ENCODE measurements at regions not wholly inside any gene's neighbourhood (a gene's known extent, or its start where the extent isn't known, plus 50 kb on each side); places are given as distances from the start of the nearest gene placed in this dataset.

DNA sequence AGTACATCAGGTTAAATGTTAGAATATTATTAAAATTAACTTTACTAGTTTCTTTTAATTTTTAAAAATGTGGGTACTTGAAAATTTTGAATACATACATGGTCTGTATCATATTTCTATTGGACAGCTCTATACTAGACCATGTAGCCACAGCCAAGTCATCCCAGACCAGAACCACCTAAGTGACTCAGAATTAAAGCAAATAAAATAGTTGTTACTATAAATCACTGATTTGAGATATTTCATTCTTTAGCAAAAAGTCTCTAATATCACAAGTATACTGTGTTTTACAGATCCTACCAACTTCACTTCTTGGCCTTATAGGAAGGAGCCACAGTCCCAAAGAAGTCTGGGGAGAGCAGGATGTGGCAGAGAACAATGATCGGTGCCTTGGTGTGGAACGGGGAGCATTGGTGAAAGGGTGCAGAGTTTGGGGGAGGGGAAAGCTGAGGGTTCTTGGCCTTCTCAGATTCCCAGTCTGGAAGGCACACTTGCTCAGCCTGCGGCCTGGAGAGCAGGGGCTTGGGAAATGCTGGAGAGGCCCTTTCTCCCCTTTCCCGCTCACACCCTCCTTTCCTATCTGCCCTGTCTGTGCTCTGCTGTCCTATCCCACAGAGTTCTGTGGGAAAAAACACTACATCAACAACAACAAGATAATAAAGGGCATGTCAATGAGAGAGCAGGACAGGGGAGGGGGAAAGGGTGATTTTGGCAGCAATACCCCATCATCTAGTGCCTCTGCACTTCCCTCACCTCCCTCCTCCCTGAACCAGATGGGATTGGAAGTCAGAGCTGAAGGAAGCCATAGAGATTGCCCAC lies 122.1 kb downstream of the NGF start:
- Histone ChIP-seq H3K4me1 (ENCODE audit: insufficient read depth, low read length) (no peaks in the 10 kb centered on the region), H3K9me3 (ENCODE audit: control insufficient read depth, insufficient read depth, low read length) (no peaks in the 10 kb centered on the region), H3K9ac (ENCODE audit: low read depth, low read length) (no peak overlapping the region), H3K36me3 (ENCODE audit: insufficient read depth, low read length) (no peaks in the 10 kb centered on the region)

DNA sequence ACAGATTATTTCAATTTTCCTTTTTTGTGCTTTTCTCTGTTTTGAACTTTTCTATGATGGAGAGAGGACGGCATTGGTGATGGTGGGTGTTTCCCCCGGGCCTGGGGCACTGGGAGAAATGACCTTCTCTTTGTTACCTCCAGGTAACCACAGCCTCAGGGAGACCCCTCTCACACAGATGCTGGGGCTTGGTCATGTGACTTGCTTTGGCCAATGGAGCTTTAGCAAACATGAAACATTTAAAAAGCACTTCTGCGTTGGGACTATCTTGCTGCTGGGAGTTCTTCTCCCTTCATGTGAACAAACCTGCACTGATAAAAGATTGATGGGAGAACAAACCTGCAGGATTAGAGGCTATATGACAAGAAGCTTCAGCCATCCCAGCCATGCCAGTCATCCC lies 122.9 kb downstream of the NGF start:
- H3K4me1 ChIP-seq (ENCODE audit: insufficient read depth, low read length): no peaks in the 10 kb centered on the region
- no peak overlapping the region for H3K9ac ChIP-seq (ENCODE audit: low read depth, low read length)
- H3K36me3 ChIP-seq (ENCODE audit: insufficient read depth, low read length): no peaks in the 10 kb centered on the region
- no peaks in the 10 kb centered on the region for H3K9me3 ChIP-seq (ENCODE audit: control insufficient read depth, insufficient read depth, low read length)

DNA sequence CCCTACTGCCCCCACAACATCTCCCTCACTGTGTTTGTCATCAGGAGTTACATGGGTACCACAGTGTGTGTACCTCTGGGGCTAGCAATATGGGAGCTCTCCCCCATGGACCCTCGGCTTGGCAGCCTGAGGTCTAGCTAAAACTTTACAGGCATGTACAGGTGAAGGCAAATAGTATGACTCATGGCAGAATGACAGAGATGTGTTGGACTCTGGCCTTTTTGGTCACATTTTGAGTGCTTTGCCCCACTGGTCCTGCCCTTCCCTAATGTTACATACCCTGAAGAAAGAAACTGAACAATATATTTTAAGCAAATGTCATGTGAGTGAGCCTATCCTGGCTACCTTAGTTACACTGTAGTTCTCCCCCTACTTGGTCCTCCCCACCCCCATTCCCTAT lies 124.0 kb downstream of the NGF start:
- H3K36me3 ChIP-seq (ENCODE audit: insufficient read depth, low read length): no peaks in the 10 kb centered on the region
- H3K9ac ChIP-seq (ENCODE audit: low read depth, low read length): no peak overlapping the region
- H3K9me3 ChIP-seq (ENCODE audit: control insufficient read depth, insufficient read depth, low read length): no peaks in the 10 kb centered on the region
- no peaks in the 10 kb centered on the region for H3K4me1 ChIP-seq (ENCODE audit: insufficient read depth, low read length)

DNA sequence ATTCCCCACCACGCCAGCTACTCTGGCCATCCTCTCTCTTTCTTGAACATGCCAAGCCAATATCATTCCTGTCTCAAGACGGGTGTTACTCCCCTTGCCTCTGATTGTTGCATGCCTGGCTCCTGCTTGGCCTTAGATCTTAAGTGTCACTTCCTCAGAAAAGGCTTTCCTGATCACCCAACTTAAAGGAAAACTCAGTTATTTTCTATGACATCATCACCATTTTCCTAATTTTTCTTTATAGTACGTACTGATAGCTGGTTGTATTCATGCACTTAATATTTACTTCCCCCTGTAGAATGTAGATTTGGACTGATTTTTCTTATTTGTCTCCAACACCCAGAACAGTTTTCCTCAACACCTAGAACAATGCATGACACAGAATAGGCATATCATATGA lies 123.8 kb upstream of the TSPAN2 start:
- Histone ChIP-seq H3K9ac (ENCODE audit: low read depth, low read length) (no peak overlapping the region), H3K36me3 (ENCODE audit: insufficient read depth, low read length) (no peaks in the 10 kb centered on the region), H3K4me1 (ENCODE audit: insufficient read depth, low read length) (no peaks in the 10 kb centered on the region), H3K9me3 (ENCODE audit: control insufficient read depth, insufficient read depth, low read length) (no peaks in the 10 kb centered on the region)

DNA sequence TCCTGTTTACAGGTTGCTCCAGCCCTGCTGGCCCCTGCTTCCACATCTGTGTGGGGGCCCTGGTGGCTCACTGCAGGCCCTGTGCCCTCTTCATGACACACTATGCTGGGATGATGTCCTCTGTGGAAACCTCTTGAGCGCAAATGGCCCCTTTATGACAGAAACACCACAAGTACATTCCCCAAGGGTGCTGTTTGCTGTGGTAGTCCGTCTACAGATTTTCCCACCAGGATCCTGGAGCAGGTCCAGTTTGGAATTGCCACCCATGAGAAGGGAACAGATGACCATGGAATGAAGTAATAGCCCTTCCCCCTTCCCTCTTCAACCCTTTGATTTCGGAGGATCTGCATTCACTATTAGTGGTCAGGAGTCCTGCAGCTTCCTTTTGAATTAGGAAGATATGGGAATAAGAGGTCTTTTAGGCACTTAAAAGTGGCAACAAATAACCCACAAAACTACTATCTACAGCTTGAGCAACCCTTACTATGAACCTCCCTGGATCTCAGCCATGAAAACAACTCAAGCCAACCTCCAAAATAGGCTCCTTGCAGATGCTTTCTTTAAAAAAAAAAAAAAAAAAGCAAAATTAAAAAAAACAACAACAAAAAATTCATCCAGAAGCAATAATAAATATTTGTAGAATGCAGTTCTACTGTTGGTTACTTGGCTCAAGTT lies 121.9 kb upstream of the TSPAN2 start:
- H3K9ac ChIP-seq (ENCODE audit: low read depth, low read length): no peak overlapping the region
- H3K4me1 ChIP-seq (ENCODE audit: insufficient read depth, low read length): no peaks in the 10 kb centered on the region

DNA sequence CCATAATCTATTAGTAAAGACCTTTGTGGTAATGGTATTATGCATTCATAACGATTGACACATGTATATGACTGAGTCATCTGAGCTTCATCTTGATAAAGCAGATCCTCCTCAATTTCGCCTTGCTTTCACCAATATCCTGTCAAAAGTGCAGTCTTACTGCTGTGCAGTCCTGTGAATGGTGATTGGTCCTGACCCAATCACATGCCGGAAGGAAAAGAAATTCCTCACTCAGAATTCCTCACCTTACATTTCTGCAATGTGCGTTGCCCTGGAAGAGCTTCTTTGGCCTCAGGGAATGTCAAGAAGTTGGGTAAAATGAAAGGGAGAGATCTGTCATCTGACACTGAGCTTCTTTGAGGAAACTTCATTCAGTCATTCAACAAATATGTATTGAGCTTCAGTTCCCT lies 121.0 kb upstream of the TSPAN2 start:
- H3K36me3 ChIP-seq (ENCODE audit: insufficient read depth, low read length): no peaks in the 10 kb centered on the region
- no peaks in the 10 kb centered on the region for H3K4me1 ChIP-seq (ENCODE audit: insufficient read depth, low read length)
- H3K9ac ChIP-seq (ENCODE audit: low read depth, low read length): no peak overlapping the region
- no peaks in the 10 kb centered on the region for H3K9me3 ChIP-seq (ENCODE audit: control insufficient read depth, insufficient read depth, low read length)

More for the DNA sequence above, 121.9 kb upstream of the TSPAN2 start:
- Histone ChIP-seq H3K36me3 (ENCODE audit: insufficient read depth, low read length) (no peaks in the 10 kb centered on the region), H3K9me3 (ENCODE audit: control insufficient read depth, insufficient read depth, low read length) (no peaks in the 10 kb centered on the region)

DNA sequence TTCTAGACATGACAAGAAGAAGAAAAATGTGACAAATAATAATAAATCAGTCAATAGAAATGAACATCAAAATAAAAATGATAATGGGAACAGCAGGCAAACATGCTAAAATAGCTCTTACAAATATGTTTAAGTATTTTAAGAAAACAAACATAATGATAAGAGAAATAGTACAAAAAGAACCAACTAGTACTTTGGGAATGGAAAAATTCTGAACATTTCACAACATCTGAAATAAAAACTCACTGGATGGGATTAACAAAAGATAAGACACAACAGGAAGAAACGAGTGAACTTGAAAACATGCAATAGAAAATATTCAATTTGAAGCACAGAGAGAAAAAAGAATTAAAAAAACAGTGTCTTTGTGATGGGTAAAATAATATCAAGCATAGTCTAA lies 115.2 kb upstream of the TSPAN2 start:
- Histone ChIP-seq H3K9ac (ENCODE audit: low read depth, low read length) (no peak overlapping the region), H3K36me3 (ENCODE audit: insufficient read depth, low read length) (no peaks in the 10 kb centered on the region), H3K4me1 (ENCODE audit: insufficient read depth, low read length) (no peaks in the 10 kb centered on the region), H3K9me3 (ENCODE audit: control insufficient read depth, insufficient read depth, low read length) (no peaks in the 10 kb centered on the region)

DNA sequence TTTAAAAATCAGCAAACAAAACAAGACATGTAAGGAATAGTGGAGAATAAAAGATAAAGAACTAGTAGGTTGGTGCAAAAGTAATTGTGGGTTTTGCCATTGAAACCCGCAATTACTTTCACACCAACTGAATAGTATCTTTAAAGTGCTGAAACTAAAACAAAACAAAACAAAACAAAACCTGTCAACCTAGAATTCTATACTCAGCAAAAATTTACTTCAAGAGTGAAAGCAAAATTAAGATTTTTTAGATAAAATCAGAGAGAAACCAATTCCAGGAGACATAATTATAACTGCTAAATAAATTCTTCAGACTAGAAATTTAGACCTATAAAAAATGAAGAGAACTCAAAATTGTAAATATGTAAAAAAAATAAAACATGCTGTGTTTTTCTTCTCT lies 114.0 kb upstream of the TSPAN2 start:
- no peaks in the 10 kb centered on the region for H3K36me3 ChIP-seq (ENCODE audit: insufficient read depth, low read length)
- H3K4me1 ChIP-seq (ENCODE audit: insufficient read depth, low read length): no peaks in the 10 kb centered on the region

DNA sequence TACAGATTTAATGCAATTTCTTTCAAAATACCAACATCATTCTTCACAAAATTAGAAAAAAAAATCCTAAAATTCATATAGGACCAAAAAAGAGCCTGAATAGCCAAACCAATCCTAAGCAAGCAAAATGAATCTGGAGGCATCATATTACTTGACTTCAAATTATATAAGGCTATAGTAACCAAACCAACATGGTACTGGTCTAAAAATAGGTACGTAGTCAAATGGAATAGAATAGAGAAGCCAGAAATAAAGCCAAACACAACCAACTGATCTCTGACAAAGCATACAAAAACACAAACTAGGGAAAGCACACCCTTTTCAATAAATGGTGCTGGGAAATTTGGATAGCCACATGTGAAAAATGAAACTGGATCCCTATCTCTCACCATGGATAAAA lies 112.3 kb upstream of the TSPAN2 start:
- Histone ChIP-seq H3K36me3 (ENCODE audit: insufficient read depth, low read length) (no peaks in the 10 kb centered on the region), H3K9me3 (ENCODE audit: control insufficient read depth, insufficient read depth, low read length) (no peaks in the 10 kb centered on the region)

More for the DNA sequence above, 114.0 kb upstream of the TSPAN2 start:
- Histone ChIP-seq H3K9me3 (ENCODE audit: control insufficient read depth, insufficient read depth, low read length) (no peaks in the 10 kb centered on the region), H3K9ac (ENCODE audit: low read depth, low read length) (no peak overlapping the region)

DNA sequence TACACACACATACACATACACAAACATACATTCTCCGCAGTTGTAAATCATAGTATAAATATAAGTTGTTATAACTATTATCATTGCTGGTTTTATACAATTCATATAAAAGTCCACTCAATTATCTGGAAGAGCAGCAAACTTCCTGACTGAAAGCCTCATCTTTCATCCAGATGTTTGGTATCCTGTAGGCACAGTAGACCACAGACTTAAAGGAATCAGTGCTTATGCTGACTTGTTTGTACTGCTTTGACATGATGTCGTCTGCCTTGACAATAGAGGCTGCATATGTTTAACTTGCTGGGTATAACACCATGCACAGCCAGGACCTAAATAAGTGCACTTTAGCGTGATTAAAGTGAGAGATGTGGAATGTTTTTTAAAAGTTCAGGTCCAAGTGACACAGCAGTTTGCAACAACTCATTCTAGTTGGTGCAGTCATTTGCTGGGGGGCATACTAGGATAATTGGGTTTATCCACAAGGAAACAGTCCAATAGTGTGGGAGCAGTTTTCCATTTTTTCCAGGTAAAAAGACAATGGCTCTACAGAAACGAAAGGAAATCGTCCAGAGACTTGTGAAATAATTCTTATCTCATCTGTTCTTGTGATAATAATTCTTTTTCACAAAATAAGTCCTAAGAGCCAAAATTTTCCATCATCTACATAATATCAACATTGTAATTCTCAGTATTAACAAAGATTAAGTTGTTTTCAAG lies 110.3 kb upstream of the TSPAN2 start:
- no peaks in the 10 kb centered on the region for H3K9me3 ChIP-seq (ENCODE audit: control insufficient read depth, insufficient read depth, low read length)
- no peaks in the 10 kb centered on the region for H3K4me1 ChIP-seq (ENCODE audit: insufficient read depth, low read length)
- H3K36me3 ChIP-seq (ENCODE audit: insufficient read depth, low read length): no peaks in the 10 kb centered on the region
- H3K9ac ChIP-seq (ENCODE audit: low read depth, low read length): no peak overlapping the region

More for the DNA sequence above, 112.3 kb upstream of the TSPAN2 start:
- Histone ChIP-seq H3K9ac (ENCODE audit: low read depth, low read length) (no peak overlapping the region), H3K4me1 (ENCODE audit: insufficient read depth, low read length) (no peaks in the 10 kb centered on the region)

DNA sequence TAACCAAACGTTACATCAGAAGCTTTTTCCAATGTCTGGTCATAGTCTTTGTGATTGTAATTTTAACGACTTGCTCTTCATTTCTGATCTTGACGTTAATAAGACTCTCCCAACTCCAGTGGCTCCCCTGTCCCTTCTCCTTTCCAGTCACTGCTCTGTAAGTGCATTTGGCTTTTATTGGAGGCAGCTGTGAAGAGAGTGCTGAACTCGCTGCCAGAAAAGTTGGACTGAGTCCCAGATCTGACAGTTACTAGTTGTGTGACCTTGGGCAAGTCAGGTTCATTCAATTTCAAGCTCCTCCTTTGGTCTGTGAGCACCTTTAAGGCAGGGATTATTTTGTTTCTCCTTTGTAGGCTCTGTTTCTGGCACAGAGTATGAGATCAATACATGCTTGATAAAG lies 109.6 kb upstream of the TSPAN2 start:
- Histone ChIP-seq H3K36me3 (ENCODE audit: insufficient read depth, low read length) (no peaks in the 10 kb centered on the region), H3K4me1 (ENCODE audit: insufficient read depth, low read length) (no peaks in the 10 kb centered on the region), H3K9me3 (ENCODE audit: control insufficient read depth, insufficient read depth, low read length) (no peaks in the 10 kb centered on the region), H3K9ac (ENCODE audit: low read depth, low read length) (no peak overlapping the region)

DNA sequence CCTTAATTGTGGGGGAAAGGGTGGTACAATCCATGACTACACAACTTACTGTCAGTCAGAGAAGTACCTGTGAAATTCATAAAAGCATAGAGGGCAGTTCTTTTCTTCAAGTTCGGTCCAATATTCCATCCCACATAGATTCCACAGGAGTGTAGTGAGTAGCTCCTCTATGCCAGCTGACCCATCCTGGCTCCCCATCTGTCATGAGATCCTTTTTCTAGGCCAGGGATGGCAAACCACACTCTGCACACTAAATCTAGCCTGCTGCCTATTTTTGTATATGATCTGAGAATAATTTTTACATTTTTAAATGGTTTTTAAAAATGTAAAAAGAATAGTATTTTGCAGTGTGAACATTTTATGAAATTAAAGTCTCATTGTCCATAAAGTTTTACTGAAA lies 107.0 kb upstream of the TSPAN2 start:
- Histone ChIP-seq H3K36me3 (ENCODE audit: insufficient read depth, low read length) (no peaks in the 10 kb centered on the region), H3K9ac (ENCODE audit: low read depth, low read length) (no peak overlapping the region), H3K4me1 (ENCODE audit: insufficient read depth, low read length) (no peaks in the 10 kb centered on the region), H3K9me3 (ENCODE audit: control insufficient read depth, insufficient read depth, low read length) (no peaks in the 10 kb centered on the region)

DNA sequence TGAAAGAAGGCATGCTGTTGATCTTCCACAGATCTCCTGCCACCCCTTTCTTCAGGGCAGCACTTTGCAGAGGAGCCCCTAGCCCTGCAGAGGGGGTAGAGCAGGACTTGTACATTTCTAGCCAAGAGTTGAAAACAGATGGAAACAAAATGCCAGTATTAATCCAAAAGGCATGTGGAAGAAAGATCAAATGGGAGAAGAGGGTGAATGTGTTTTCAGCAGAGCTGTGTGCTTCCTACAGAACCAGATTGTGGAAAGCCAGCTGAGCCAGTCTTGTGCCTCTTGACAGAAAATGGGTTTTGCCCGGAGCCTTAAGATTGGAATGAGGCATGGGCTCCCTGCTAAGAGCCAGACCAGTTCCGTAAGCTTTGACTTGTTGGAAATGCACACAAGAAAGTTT lies 105.2 kb upstream of the TSPAN2 start:
- H3K9ac ChIP-seq (ENCODE audit: low read depth, low read length): no peak overlapping the region
- no peaks in the 10 kb centered on the region for H3K9me3 ChIP-seq (ENCODE audit: control insufficient read depth, insufficient read depth, low read length)
- H3K36me3 ChIP-seq (ENCODE audit: insufficient read depth, low read length): no peaks in the 10 kb centered on the region
- no peaks in the 10 kb centered on the region; the same call in 1 of the 2 replicates for H3K4me1 ChIP-seq (ENCODE audit: insufficient read depth, low read length)

DNA sequence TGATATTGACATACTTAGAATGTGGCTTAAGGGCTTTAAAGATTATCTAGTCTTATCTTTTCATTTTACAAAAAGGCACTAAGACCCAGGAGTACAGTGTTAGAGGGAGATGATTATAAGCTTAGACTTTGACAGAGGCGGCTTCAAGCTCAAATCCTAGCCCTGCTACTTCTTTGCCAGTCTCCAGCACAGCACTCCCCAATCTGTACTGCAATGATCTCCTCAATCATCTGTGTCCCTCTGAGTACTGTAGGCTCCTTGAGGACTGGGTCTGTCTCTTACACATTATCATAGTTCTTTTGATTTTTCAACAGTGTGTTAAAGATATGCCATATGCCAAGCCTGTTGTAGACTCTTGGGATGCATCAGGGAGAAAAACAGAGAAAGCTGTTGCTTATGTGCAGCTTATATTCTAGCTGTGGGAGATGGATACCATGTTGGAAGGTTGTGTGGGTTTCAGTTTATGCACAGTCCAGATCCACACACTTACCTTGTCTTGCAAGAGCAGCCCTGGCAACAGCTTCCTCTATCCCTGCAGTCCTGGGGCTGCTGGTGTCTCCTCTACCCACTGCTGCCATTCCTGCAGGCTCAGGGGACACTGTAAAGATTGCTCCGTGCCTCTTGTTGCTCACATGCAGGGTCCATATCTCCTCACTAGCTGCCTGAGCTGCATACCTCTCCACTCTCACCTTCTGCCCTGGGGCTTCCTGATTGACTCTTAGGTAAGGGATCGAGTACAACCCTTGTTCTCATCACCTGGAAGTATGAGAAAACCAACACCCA lies 103.9 kb upstream of the TSPAN2 start:
- H3K9me3 ChIP-seq (ENCODE audit: control insufficient read depth, insufficient read depth, low read length): no peaks in the 10 kb centered on the region
- no peaks in the 10 kb centered on the region; the same call in 1 of the 2 replicates for H3K4me1 ChIP-seq (ENCODE audit: insufficient read depth, low read length)
- no peak overlapping the region for H3K9ac ChIP-seq (ENCODE audit: low read depth, low read length)
- no peaks in the 10 kb centered on the region for H3K36me3 ChIP-seq (ENCODE audit: insufficient read depth, low read length)

Data from ES-I3 (cell line).